Keratinocyte (primary cell): ENCODE measurements at regions not wholly inside any gene's neighbourhood (a gene's known extent, or its start where the extent isn't known, plus 50 kb on each side); places are given as distances from the start of the nearest gene placed in this dataset.

Experiments
- CTCF ChIP-seq, 3 experiments: IDR thresholded peaks in 1 of 3; conservative IDR thresholded peaks in 1 of 3; optimal IDR thresholded peaks in 1 of 3; 2 replicates in 2 of 3; 3 replicates in 1 of 3; pipeline versions ENCODE3 to v1.5.1; 2011; ENCODE audit warnings: low read length in 3 of 3, mild to moderate bottlenecking in 3 of 3, moderate library complexity in 2 of 3, control low read depth in 1 of 3, inconsistent platforms in 1 of 3; ENCODE audit not compliant: insufficient read depth in 2 of 3; ENCODE audit errors: extremely low read depth in 1 of 3
- EZH2 ChIP-seq: IDR thresholded peaks from one replicate; pipeline ENCODE4 v1.6.1; 2012; ENCODE audit warnings: inconsistent platforms, mild to moderate bottlenecking, low read length, moderate library complexity

DNA sequence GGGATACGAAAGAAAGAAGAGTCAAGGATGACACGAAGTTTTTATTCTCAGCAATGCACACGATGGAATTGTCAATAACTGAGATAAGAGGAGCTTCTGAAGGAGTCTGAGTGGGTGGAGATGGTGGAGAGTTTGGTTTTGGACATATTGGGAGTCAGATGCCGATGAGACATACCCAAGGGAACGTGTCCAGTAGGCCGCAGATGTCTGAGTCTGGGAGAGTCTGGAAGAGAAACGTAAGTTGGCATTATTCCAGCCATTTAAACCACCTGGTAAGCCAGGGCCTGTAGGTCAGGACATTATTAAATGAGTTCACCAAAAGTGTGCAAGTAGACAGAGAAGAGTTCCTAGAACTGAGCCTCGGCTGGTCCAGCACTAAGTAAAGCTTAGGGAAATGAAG lies 478.3 kb upstream of the CDH5 start:
- TF ChIP-seq CTCF (optimal IDR thresholded peaks at IDR 0.05 in 1 of 3, IDR thresholded peaks at IDR 0.05 in 1 of 3, conservative IDR thresholded peaks at IDR 0.05 in 1 of 3; ENCODE audit: extremely low read depth in 1 of 3, insufficient read depth in 2 of 3, low read length in 3 of 3) (no peak), EZH2 (no peak)
